ENCODE measurements at regions not wholly inside any gene's neighbourhood (a gene's known extent, or its start where the extent isn't known, plus 50 kb on each side); places are given as distances from the start of the nearest gene placed in this dataset.

DNA sequence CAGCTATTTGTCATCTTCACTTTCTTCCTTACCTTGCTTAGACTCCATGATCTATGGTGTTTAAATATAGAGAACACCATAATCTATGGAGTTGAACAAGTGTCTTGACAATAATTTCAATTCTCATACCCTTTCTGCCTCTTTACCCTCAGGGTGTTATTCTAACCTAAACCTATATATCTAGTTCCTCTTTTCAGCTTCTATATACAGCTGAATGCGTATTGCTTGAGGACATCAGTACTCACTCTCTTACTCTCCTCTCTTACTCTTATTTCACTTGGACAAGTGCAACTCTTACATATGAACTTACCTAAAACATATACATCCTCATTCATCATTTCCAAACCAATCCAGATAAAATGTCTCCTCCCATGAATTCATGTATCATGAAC is 187.1 kb downstream of the RAP2B start:
- Histone ChIP-seq H3K27ac (replicated peaks; ENCODE audit: low read length) (no peak overlapping the region), H3K9ac (ENCODE audit: low read depth, low read length, poor library complexity) (no peak overlapping the region), H2BK15ac (ENCODE audit: low read length) (no peak overlapping the region), H2BK5ac (ENCODE audit: low read length) (no peak overlapping the region), H2AK5ac (ENCODE audit: low read depth, low read length) (no peak overlapping the region), H3K23ac (ENCODE audit: low read depth, low read length, poor library complexity) (no peak overlapping the region), H3K27me3 (ENCODE audit: control insufficient read depth in 3 of 3, insufficient read depth in 3 of 3, low read depth in 1 of 3, low read length in 3 of 3) (no peaks in the 10 kb centered on the region), H2BK12ac (ENCODE audit: low read length) (no peak overlapping the region), H3K4me2 (ENCODE audit: insufficient read depth, low read length, poor library complexity, severe bottlenecking) (no peak overlapping the region), H2AFZ (ENCODE audit: low read length) (no peak overlapping the region), H3K9me3 (replicated peaks in 1 of 2; ENCODE audit: control insufficient read depth in 2 of 2, insufficient read depth in 1 of 2, low read depth in 1 of 2, low read length in 2 of 2) (no peaks in the 10 kb centered on the region), H3K4me1 (ENCODE audit: control insufficient read depth in 2 of 2, insufficient read depth in 1 of 2, low read depth in 1 of 2, low read length in 2 of 2) (no peaks in the 10 kb centered on the region), H3K14ac (ENCODE audit: low read length) (no peak overlapping the region), H3K18ac (ENCODE audit: low read length) (no peak overlapping the region), H3K4me3 (ENCODE audit: low read length in 2 of 2) (no peak overlapping the region), H3K36me3 (replicated peaks in 1 of 2; ENCODE audit: control insufficient read depth in 2 of 2, insufficient read depth in 2 of 2, low read length in 2 of 2) (no peaks in the 10 kb centered on the region), H2BK120ac (ENCODE audit: low read depth, low read length) (no peak overlapping the region), H3K79me1 (ENCODE audit: low read depth, low read length) (no peaks in the 10 kb centered on the region), H3K4ac (ENCODE audit: low read length) (no peak overlapping the region), H4K91ac (ENCODE audit: low read depth, low read length, poor library complexity) (no peak overlapping the region), H4K8ac (ENCODE audit: low read depth, low read length) (no peak overlapping the region)
- no peak for DNase-seq (ENCODE audit: low spot score)
- no CpG with 5 or more reads among the region's 1 CpG for WGBS, 2 donors (ENCODE audit: extremely low coverage in 2 of 2, insufficient read length in 2 of 2, insufficient replicate concordance in 1 of 2)

DNA sequence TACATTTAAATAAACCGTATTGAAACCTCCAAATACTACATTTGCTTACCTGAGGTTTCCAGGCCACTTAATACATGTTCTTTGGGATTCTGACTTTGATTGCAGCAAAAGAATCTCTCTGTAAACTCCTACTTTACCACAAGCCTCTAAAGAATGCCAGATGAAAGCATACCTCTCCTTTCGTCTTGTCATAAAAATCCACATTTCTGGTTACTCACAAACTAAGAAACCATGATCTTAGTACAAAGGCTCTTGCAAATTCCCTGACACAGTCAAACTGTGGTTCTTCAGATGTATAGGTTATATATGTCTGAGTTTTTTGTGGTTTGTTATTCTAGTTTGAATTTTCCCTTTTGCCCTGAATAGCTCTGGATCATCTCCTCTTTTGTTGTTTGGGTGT is 188.4 kb downstream of the RAP2B start:
- no CpG with 5 or more reads among the region's 2 CpGs for WGBS, 2 donors (ENCODE audit: extremely low coverage in 2 of 2, insufficient read length in 2 of 2, insufficient replicate concordance in 1 of 2)
- no peak overlapping the region for H2AK5ac ChIP-seq (ENCODE audit: low read depth, low read length)
- H2AFZ ChIP-seq (ENCODE audit: low read length): no peak overlapping the region
- no peaks in the 10 kb centered on the region for H3K9me3 ChIP-seq (replicated peaks in 1 of 2; ENCODE audit: control insufficient read depth in 2 of 2, insufficient read depth in 1 of 2, low read depth in 1 of 2, low read length in 2 of 2)
- no peak overlapping the region for H3K14ac ChIP-seq (ENCODE audit: low read length)
- no peaks in the 10 kb centered on the region for H3K4me1 ChIP-seq (ENCODE audit: control insufficient read depth in 2 of 2, insufficient read depth in 1 of 2, low read depth in 1 of 2, low read length in 2 of 2)
- H3K27ac ChIP-seq (replicated peaks; ENCODE audit: low read length): no peak overlapping the region
- H2BK120ac ChIP-seq (ENCODE audit: low read depth, low read length): no peak overlapping the region
- H3K9ac ChIP-seq (ENCODE audit: low read depth, low read length, poor library complexity): no peak overlapping the region
- H3K4me3 ChIP-seq (ENCODE audit: low read length in 2 of 2): no peak overlapping the region
- no peaks in the 10 kb centered on the region for H3K27me3 ChIP-seq (ENCODE audit: control insufficient read depth in 3 of 3, insufficient read depth in 3 of 3, low read depth in 1 of 3, low read length in 3 of 3)
- H2BK15ac ChIP-seq (ENCODE audit: low read length): no peak overlapping the region
- no peak overlapping the region for H4K91ac ChIP-seq (ENCODE audit: low read depth, low read length, poor library complexity)
- H4K8ac ChIP-seq (ENCODE audit: low read depth, low read length): no peak overlapping the region
- H3K23ac ChIP-seq (ENCODE audit: low read depth, low read length, poor library complexity): no peak overlapping the region
- H3K4me2 ChIP-seq (ENCODE audit: insufficient read depth, low read length, poor library complexity, severe bottlenecking): no peak overlapping the region
- no peak overlapping the region for H3K18ac ChIP-seq (ENCODE audit: low read length)
- no peaks in the 10 kb centered on the region for H3K79me1 ChIP-seq (ENCODE audit: low read depth, low read length)
- no peaks in the 10 kb centered on the region for H3K36me3 ChIP-seq (replicated peaks in 1 of 2; ENCODE audit: control insufficient read depth in 2 of 2, insufficient read depth in 2 of 2, low read length in 2 of 2)
- DNase-seq (ENCODE audit: low spot score): no peak
- H2BK5ac ChIP-seq (ENCODE audit: low read length): no peak overlapping the region
- no peak overlapping the region for H3K4ac ChIP-seq (ENCODE audit: low read length)
- no peak overlapping the region for H2BK12ac ChIP-seq (ENCODE audit: low read length)

DNA sequence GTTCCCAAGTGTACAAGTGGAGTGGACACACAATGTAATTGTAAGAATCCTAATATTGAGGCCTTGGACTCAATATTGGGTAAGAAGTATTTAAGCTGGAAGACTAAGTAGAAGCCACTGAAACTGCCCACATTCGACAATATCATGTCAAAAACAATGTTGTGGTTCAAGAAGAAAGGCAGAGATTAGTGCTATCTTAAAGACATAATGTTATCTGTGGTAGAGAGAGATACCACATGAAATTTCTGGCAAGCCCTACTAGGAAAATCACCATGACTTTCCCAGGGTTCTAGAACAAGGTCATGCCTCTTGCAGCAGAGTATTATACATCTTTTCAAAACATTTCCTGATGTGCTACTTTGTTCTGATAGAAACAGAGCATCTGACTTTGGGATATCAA is 192.6 kb downstream of the RAP2B start:
- Histone ChIP-seq H4K8ac (ENCODE audit: low read depth, low read length) (no peak overlapping the region), H3K27me3 (ENCODE audit: control insufficient read depth in 3 of 3, insufficient read depth in 3 of 3, low read depth in 1 of 3, low read length in 3 of 3) (no peaks in the 10 kb centered on the region), H3K4ac (ENCODE audit: low read length) (no peak overlapping the region), H3K79me1 (ENCODE audit: low read depth, low read length) (no peaks in the 10 kb centered on the region), H2BK120ac (ENCODE audit: low read depth, low read length) (no peak overlapping the region), H3K9me3 (replicated peaks in 1 of 2; ENCODE audit: control insufficient read depth in 2 of 2, insufficient read depth in 1 of 2, low read depth in 1 of 2, low read length in 2 of 2) (no peaks in the 10 kb centered on the region), H3K18ac (ENCODE audit: low read length) (no peak overlapping the region), H3K27ac (replicated peaks; ENCODE audit: low read length) (no peak overlapping the region), H2BK15ac (ENCODE audit: low read length) (no peak overlapping the region), H2BK5ac (ENCODE audit: low read length) (no peak overlapping the region), H2AK5ac (ENCODE audit: low read depth, low read length) (no peak overlapping the region), H3K4me1 (ENCODE audit: control insufficient read depth in 2 of 2, insufficient read depth in 1 of 2, low read depth in 1 of 2, low read length in 2 of 2) (no peaks in the 10 kb centered on the region), H2BK12ac (ENCODE audit: low read length) (no peak overlapping the region), H3K4me3 (ENCODE audit: low read length in 2 of 2) (no peak overlapping the region), H3K4me2 (ENCODE audit: insufficient read depth, low read length, poor library complexity, severe bottlenecking) (no peak overlapping the region), H2AFZ (ENCODE audit: low read length) (no peak overlapping the region), H4K91ac (ENCODE audit: low read depth, low read length, poor library complexity) (no peak overlapping the region), H3K14ac (ENCODE audit: low read length) (no peak overlapping the region), H3K9ac (ENCODE audit: low read depth, low read length, poor library complexity) (no peak overlapping the region), H3K23ac (ENCODE audit: low read depth, low read length, poor library complexity) (no peak overlapping the region), H3K36me3 (replicated peaks in 1 of 2; ENCODE audit: control insufficient read depth in 2 of 2, insufficient read depth in 2 of 2, low read length in 2 of 2) (no peaks in the 10 kb centered on the region)
- WGBS, 2 donors (ENCODE audit: extremely low coverage in 2 of 2, insufficient read length in 2 of 2, insufficient replicate concordance in 1 of 2): no CpG with 5 or more reads among the region's 1 CpG
- DNase-seq (ENCODE audit: low spot score): no peak

DNA sequence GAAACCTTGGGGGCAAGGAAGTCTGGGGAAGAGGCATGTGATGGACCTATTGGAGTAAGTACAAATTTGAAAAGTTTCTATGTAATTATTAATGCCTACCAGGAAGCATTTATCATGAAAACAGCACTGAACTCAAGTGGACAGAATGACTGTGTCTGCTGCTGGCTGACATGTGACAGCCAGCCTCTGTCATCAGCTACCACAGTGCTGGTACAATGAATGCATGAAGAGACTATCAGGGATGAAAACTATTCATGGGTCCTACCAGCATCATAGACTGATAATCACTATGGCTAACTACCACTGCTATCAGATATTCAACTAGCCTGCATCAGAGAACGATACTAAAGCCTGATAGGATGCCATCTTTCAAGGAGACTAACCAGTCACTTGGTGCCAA is 193.5 kb downstream of the RAP2B start:
- Histone ChIP-seq H2AFZ (ENCODE audit: low read length) (no peak overlapping the region), H3K14ac (ENCODE audit: low read length) (no peak overlapping the region), H3K4me3 (ENCODE audit: low read length in 2 of 2) (no peak overlapping the region), H3K27ac (replicated peaks; ENCODE audit: low read length) (no peak overlapping the region), H3K9ac (ENCODE audit: low read depth, low read length, poor library complexity) (no peak overlapping the region), H3K23ac (ENCODE audit: low read depth, low read length, poor library complexity) (no peak overlapping the region), H3K36me3 (replicated peaks in 1 of 2; ENCODE audit: control insufficient read depth in 2 of 2, insufficient read depth in 2 of 2, low read length in 2 of 2) (no peaks in the 10 kb centered on the region), H2BK5ac (ENCODE audit: low read length) (no peak overlapping the region), H3K79me1 (ENCODE audit: low read depth, low read length) (no peaks in the 10 kb centered on the region), H3K4me1 (ENCODE audit: control insufficient read depth in 2 of 2, insufficient read depth in 1 of 2, low read depth in 1 of 2, low read length in 2 of 2) (no peaks in the 10 kb centered on the region), H4K8ac (ENCODE audit: low read depth, low read length) (no peak overlapping the region), H4K91ac (ENCODE audit: low read depth, low read length, poor library complexity) (no peak overlapping the region), H3K4me2 (ENCODE audit: insufficient read depth, low read length, poor library complexity, severe bottlenecking) (no peak overlapping the region), H2AK5ac (ENCODE audit: low read depth, low read length) (no peak overlapping the region), H2BK12ac (ENCODE audit: low read length) (no peak overlapping the region), H3K18ac (ENCODE audit: low read length) (no peak overlapping the region), H3K27me3 (ENCODE audit: control insufficient read depth in 3 of 3, insufficient read depth in 3 of 3, low read depth in 1 of 3, low read length in 3 of 3) (no peaks in the 10 kb centered on the region), H2BK15ac (ENCODE audit: low read length) (no peak overlapping the region), H3K4ac (ENCODE audit: low read length) (no peak overlapping the region), H2BK120ac (ENCODE audit: low read depth, low read length) (no peak overlapping the region), H3K9me3 (replicated peaks in 1 of 2; ENCODE audit: control insufficient read depth in 2 of 2, insufficient read depth in 1 of 2, low read depth in 1 of 2, low read length in 2 of 2) (no peaks in the 10 kb centered on the region)
- WGBS, 2 donors (ENCODE audit: extremely low coverage in 2 of 2, insufficient read length in 2 of 2, insufficient replicate concordance in 1 of 2): no CpG with 5 or more reads among the region's 1 CpG
- no peak for DNase-seq (ENCODE audit: low spot score)
